WTC11 (cell line): ENCODE measurements at regions not wholly inside any gene's neighbourhood (a gene's known extent, or its start where the extent isn't known, plus 50 kb on each side); places are given as distances from the start of the nearest gene placed in this dataset.

Source experiments
- ATAC-seq: fragments of 200-7000 bp; cut with Tn5 transposase; 2 replicates; pipeline ENCODE4 v1.10.0; 2021; ENCODE audit warnings: mild to moderate bottlenecking, moderate library complexity
- CTCF ChIA-PET: fragments of 300-600 bp; sonication (Branson Sonifier 250); formaldehyde crosslinking; loops from one replicate; lab custom pipeline; 2021; ENCODE audit warnings: antibody characterized with exemption; lab: Charles Lee
- POLR2A ChIA-PET: fragments of 350-600 bp; sonication (Branson Sonifier 250); formaldehyde crosslinking; loops from one replicate; lab custom pipeline; 2021; ENCODE audit warnings: antibody characterized with exemption; lab: Charles Lee
- DNase-seq: peaks from one replicate; pipeline ENCODE4 v3.0.0; 2021; ENCODE audit warnings: low spot score
- H3K27ac Mint-ChIP-seq: 2 replicates; pipeline ENCODE4 v1.8.0; 2021; ENCODE audit warnings: mixed read lengths
- H3K27me3 Mint-ChIP-seq: 2 replicates; pipeline ENCODE4 v1.8.0; 2021; ENCODE audit warnings: low read depth, mild to moderate bottlenecking, moderate library complexity, mixed read lengths
- H3K36me3 Mint-ChIP-seq: 2 replicates; pipeline ENCODE4 v1.8.0; 2021; ENCODE audit warnings: mixed read lengths
- H3K4me1 Mint-ChIP-seq: 2 replicates; pipeline ENCODE4 v1.8.0; 2022; ENCODE audit warnings: mixed read lengths
- H3K4me3 Mint-ChIP-seq: 2 replicates; pipeline ENCODE4 v1.8.0; 2021; ENCODE audit warnings: mild to moderate bottlenecking, moderate library complexity, mixed read lengths
- H3K9me3 Mint-ChIP-seq: 2 replicates; pipeline ENCODE4 v1.8.0; 2021; ENCODE audit warnings: mixed read lengths
- EMX1 ChIP-seq: fragments of 250-450 bp; sonication (Bioruptor Pico); IDR thresholded peaks from 2 replicates; pipeline ENCODE4 v1.8.0; 2021; ENCODE audit warnings: mild to moderate bottlenecking
- FOXJ3 ChIP-seq: sonication (generic); formaldehyde crosslinking; IDR thresholded peaks from 2 replicates; pipeline ENCODE4 v1.9.0; 2021; ENCODE audit warnings: missing genetic modification reagents, mild to moderate bottlenecking, borderline replicate concordance
- FOXK1 ChIP-seq: sonication (generic); formaldehyde crosslinking; IDR thresholded peaks from 2 replicates; pipeline ENCODE4 v1.8.0; 2022; ENCODE audit warnings: mild to moderate bottlenecking, moderate library complexity, missing genetic modification reagents
- GABPB1 ChIP-seq: sonication (generic); formaldehyde crosslinking; IDR thresholded peaks from 2 replicates; pipeline ENCODE4 v1.8.1; 2023; ENCODE audit warnings: mild to moderate bottlenecking, missing genetic modification reagents
- JAZF1 ChIP-seq: fragments of 250-450 bp; sonication (Bioruptor Pico); IDR thresholded peaks from 2 replicates; pipeline ENCODE4 v1.9.0; 2021; ENCODE audit warnings: moderate library complexity, mild to moderate bottlenecking, inconsistent platforms
- MXD4 ChIP-seq: fragments of 250-450 bp; sonication (Bioruptor Pico); IDR thresholded peaks from 2 replicates; pipeline ENCODE4 v1.8.0; 2021; ENCODE audit warnings: mild to moderate bottlenecking, moderate library complexity, borderline replicate concordance
- NFYB ChIP-seq: sonication (generic); formaldehyde crosslinking; conservative IDR thresholded peaks from 2 replicates; pipeline ENCODE4 v1.8.0; 2022; ENCODE audit warnings: low read depth, missing genetic modification reagents
- RELA ChIP-seq: sonication (generic); formaldehyde crosslinking; IDR thresholded peaks from 2 replicates; pipeline ENCODE4 v1.8.1; 2022; ENCODE audit warnings: missing genetic modification reagents, mild to moderate bottlenecking, borderline replicate concordance
- ZBTB21 ChIP-seq: sonication (generic); formaldehyde crosslinking; IDR thresholded peaks from 2 replicates; pipeline ENCODE4 v1.8.1; 2023; ENCODE audit warnings: mild to moderate bottlenecking, missing genetic modification reagents, borderline replicate concordance
- ZNF423 ChIP-seq: fragments of 250-450 bp; sonication (Bioruptor Pico); IDR thresholded peaks from 2 replicates; pipeline ENCODE4 v2.1.2; 2022; ENCODE audit warnings: mild to moderate bottlenecking, moderate library complexity
- TF ChIP-seq, protein P1 (sequence below): sonication (generic); formaldehyde crosslinking; IDR thresholded peaks from 2 replicates; pipeline ENCODE4 v1.8.1; 2022; ENCODE audit warnings: missing genetic modification reagents, borderline replicate concordance
- TF ChIP-seq, protein P2 (sequence below): sonication (generic); formaldehyde crosslinking; IDR thresholded peaks from 2 replicates; pipeline ENCODE4 v1.8.1; 2022; ENCODE audit warnings: low read depth, missing genetic modification reagents, borderline replicate concordance
- TF ChIP-seq, protein P3 (sequence below): sonication (generic); formaldehyde crosslinking; IDR thresholded peaks from 2 replicates; pipeline ENCODE4 v1.8.0; 2023; ENCODE audit warnings: mild to moderate bottlenecking, missing genetic modification reagents
- TF ChIP-seq, protein P4 (sequence below): sonication (generic); formaldehyde crosslinking; IDR thresholded peaks from 2 replicates; pipeline ENCODE4 v1.8.1; 2023; ENCODE audit warnings: mild to moderate bottlenecking, missing genetic modification reagents
- TF ChIP-seq, protein P5 (sequence below): sonication (generic); formaldehyde crosslinking; conservative IDR thresholded peaks from 2 replicates; pipeline ENCODE4 v1.8.1; 2022; ENCODE audit warnings: mild to moderate bottlenecking, missing genetic modification reagents
- TF ChIP-seq, protein P6 (sequence below): sonication (generic); formaldehyde crosslinking; IDR thresholded peaks from 2 replicates; pipeline ENCODE4 v1.8.1; 2023; ENCODE audit warnings: mild to moderate bottlenecking, missing genetic modification reagents
- TF ChIP-seq, protein P7 (sequence below): fragments of 250-450 bp; sonication (Bioruptor Pico); IDR thresholded peaks from 2 replicates; pipeline ENCODE4 v1.9.0; 2021; ENCODE audit warnings: mild to moderate bottlenecking
- TF ChIP-seq, protein P8 (sequence below): sonication (generic); formaldehyde crosslinking; IDR thresholded peaks from 2 replicates; pipeline ENCODE4 v1.8.1; 2022; ENCODE audit warnings: low read depth, mild to moderate bottlenecking, moderate library complexity, missing genetic modification reagents, borderline replicate concordance

DNA sequence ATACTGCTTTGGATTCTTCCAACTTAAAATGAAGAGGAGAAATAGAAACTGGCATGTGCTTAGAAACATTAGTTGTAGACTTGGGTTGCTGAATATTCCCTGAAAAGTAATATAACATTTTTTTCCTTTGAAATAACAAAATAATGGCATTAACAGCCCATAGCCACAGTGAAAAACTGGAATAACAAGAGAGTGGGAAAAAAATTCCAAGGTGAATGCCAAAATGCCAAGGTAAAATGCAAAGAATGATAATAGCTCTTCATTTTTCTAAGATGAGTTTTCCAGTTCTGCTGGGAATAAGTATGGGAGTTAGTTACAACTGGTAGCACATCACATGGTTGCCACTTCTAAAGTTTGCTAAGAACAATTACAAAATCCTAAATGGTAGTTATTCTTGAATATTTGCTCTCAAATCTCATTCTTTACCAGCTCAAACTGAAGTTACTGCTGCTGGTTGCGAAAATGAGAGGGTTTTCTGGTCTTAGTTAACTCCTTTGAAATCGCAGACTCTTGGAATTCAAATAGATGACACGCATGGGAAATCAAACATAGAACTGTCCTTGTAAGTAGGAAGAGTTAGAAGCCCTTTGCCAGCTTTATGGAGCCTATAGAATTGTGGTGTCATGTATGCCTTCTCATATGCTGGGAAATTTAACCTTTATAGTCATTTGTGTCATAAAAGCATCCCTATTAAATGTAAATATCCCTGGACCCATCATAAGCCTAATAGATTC lies 165.0 kb upstream of the DCN start:
- Mint-ChIP-seq H3K27ac (no peak overlapping the region), H3K27me3 (no peaks in the 10 kb centered on the region), H3K4me3 (no peak overlapping the region), H3K9me3 (peaks cover 14% of the 10 kb centered on the region), H3K4me1 (no peaks in the 10 kb centered on the region), H3K36me3 (peaks cover 5% of the 10 kb centered on the region)
- no peak for DNase-seq
- CTCF ChIA-PET, result no interaction called here
- POLR2A ChIA-PET, result no interaction called here
- TF ChIP-seq, protein P1, sequence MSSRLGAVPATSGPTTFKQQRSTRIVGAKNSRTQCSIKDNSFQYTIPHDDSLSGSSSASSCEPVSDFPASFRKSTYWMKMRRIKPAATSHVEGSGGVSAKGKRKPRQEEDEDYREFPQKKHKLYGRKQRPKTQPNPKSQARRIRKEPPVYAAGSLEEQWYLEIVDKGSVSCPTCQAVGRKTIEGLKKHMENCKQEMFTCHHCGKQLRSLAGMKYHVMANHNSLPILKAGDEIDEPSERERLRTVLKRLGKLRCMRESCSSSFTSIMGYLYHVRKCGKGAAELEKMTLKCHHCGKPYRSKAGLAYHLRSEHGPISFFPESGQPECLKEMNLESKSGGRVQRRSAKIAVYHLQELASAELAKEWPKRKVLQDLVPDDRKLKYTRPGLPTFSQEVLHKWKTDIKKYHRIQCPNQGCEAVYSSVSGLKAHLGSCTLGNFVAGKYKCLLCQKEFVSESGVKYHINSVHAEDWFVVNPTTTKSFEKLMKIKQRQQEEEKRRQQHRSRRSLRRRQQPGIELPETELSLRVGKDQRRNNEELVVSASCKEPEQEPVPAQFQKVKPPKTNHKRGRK, result no peak
- no peak for TF ChIP-seq MXD4 (CRISPR knock-in tag)
- TF ChIP-seq, protein P2, sequence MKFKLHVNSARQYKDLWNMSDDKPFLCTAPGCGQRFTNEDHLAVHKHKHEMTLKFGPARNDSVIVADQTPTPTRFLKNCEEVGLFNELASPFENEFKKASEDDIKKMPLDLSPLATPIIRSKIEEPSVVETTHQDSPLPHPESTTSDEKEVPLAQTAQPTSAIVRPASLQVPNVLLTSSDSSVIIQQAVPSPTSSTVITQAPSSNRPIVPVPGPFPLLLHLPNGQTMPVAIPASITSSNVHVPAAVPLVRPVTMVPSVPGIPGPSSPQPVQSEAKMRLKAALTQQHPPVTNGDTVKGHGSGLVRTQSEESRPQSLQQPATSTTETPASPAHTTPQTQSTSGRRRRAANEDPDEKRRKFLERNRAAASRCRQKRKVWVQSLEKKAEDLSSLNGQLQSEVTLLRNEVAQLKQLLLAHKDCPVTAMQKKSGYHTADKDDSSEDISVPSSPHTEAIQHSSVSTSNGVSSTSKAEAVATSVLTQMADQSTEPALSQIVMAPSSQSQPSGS (CRISPR knock-in tag), result no peak
- TF ChIP-seq, protein P3, sequence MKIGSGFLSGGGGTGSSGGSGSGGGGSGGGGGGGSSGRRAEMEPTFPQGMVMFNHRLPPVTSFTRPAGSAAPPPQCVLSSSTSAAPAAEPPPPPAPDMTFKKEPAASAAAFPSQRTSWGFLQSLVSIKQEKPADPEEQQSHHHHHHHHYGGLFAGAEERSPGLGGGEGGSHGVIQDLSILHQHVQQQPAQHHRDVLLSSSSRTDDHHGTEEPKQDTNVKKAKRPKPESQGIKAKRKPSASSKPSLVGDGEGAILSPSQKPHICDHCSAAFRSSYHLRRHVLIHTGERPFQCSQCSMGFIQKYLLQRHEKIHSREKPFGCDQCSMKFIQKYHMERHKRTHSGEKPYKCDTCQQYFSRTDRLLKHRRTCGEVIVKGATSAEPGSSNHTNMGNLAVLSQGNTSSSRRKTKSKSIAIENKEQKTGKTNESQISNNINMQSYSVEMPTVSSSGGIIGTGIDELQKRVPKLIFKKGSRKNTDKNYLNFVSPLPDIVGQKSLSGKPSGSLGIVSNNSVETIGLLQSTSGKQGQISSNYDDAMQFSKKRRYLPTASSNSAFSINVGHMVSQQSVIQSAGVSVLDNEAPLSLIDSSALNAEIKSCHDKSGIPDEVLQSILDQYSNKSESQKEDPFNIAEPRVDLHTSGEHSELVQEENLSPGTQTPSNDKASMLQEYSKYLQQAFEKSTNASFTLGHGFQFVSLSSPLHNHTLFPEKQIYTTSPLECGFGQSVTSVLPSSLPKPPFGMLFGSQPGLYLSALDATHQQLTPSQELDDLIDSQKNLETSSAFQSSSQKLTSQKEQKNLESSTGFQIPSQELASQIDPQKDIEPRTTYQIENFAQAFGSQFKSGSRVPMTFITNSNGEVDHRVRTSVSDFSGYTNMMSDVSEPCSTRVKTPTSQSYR (CRISPR knock-in tag), result no peak
- no peak for TF ChIP-seq JAZF1 (CRISPR knock-in tag)
- TF ChIP-seq, protein P4, sequence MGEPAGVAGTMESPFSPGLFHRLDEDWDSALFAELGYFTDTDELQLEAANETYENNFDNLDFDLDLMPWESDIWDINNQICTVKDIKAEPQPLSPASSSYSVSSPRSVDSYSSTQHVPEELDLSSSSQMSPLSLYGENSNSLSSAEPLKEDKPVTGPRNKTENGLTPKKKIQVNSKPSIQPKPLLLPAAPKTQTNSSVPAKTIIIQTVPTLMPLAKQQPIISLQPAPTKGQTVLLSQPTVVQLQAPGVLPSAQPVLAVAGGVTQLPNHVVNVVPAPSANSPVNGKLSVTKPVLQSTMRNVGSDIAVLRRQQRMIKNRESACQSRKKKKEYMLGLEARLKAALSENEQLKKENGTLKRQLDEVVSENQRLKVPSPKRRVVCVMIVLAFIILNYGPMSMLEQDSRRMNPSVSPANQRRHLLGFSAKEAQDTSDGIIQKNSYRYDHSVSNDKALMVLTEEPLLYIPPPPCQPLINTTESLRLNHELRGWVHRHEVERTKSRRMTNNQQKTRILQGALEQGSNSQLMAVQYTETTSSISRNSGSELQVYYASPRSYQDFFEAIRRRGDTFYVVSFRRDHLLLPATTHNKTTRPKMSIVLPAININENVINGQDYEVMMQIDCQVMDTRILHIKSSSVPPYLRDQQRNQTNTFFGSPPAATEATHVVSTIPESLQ (CRISPR knock-in tag), result no peak
- TF ChIP-seq, protein P5, sequence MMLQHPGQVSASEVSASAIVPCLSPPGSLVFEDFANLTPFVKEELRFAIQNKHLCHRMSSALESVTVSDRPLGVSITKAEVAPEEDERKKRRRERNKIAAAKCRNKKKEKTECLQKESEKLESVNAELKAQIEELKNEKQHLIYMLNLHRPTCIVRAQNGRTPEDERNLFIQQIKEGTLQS, result no peak
- TF ChIP-seq, protein P6, sequence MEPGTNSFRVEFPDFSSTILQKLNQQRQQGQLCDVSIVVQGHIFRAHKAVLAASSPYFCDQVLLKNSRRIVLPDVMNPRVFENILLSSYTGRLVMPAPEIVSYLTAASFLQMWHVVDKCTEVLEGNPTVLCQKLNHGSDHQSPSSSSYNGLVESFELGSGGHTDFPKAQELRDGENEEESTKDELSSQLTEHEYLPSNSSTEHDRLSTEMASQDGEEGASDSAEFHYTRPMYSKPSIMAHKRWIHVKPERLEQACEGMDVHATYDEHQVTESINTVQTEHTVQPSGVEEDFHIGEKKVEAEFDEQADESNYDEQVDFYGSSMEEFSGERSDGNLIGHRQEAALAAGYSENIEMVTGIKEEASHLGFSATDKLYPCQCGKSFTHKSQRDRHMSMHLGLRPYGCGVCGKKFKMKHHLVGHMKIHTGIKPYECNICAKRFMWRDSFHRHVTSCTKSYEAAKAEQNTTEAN (CRISPR knock-in tag), result no peak
- no peak for TF ChIP-seq EMX1 (CRISPR knock-in tag)
- TF ChIP-seq FOXK1 (CRISPR knock-in tag), result no peak
- ATAC-seq, result no peak

DNA sequence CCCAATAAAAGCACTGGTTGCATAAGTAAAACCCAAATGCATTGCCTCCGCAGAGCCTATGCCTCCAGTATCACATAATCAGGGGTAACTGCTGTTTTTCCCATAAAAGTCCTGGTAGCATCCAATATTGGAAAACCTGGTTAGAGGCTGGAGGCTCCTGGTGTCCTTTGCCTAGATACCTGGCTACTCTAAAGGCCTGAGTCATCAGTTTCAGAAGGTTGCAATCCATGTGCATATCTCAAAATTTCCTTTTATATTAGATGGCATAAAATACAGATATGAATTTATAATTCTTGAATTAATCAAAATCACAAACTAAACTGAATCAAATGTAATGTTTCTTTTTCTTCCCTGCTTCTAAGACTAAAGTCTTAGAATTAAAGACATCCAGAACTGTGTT lies 164.2 kb upstream of the DCN start:
- H3K27ac Mint-ChIP-seq, result no peak overlapping the region
- CTCF ChIA-PET, result no interaction called here
- POLR2A ChIA-PET, result no interaction called here
- peaks cover 11% of the 10 kb centered on the region for H3K9me3 Mint-ChIP-seq
- TF ChIP-seq NFYB (CRISPR knock-in tag), result no peak
- no peak for TF ChIP-seq ZBTB21 (CRISPR knock-in tag)
- TF ChIP-seq ZNF423, result no peak
- TF ChIP-seq, protein P7, sequence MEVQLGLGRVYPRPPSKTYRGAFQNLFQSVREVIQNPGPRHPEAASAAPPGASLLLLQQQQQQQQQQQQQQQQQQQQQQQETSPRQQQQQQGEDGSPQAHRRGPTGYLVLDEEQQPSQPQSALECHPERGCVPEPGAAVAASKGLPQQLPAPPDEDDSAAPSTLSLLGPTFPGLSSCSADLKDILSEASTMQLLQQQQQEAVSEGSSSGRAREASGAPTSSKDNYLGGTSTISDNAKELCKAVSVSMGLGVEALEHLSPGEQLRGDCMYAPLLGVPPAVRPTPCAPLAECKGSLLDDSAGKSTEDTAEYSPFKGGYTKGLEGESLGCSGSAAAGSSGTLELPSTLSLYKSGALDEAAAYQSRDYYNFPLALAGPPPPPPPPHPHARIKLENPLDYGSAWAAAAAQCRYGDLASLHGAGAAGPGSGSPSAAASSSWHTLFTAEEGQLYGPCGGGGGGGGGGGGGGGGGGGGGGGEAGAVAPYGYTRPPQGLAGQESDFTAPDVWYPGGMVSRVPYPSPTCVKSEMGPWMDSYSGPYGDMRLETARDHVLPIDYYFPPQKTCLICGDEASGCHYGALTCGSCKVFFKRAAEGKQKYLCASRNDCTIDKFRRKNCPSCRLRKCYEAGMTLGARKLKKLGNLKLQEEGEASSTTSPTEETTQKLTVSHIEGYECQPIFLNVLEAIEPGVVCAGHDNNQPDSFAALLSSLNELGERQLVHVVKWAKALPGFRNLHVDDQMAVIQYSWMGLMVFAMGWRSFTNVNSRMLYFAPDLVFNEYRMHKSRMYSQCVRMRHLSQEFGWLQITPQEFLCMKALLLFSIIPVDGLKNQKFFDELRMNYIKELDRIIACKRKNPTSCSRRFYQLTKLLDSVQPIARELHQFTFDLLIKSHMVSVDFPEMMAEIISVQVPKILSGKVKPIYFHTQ (CRISPR knock-in tag), result no peak
- TF ChIP-seq RELA (CRISPR knock-in tag), result no peak
- TF ChIP-seq, protein P5, result no peak
- TF ChIP-seq FOXJ3 (CRISPR knock-in tag), result no peak
- TF ChIP-seq, protein P8, sequence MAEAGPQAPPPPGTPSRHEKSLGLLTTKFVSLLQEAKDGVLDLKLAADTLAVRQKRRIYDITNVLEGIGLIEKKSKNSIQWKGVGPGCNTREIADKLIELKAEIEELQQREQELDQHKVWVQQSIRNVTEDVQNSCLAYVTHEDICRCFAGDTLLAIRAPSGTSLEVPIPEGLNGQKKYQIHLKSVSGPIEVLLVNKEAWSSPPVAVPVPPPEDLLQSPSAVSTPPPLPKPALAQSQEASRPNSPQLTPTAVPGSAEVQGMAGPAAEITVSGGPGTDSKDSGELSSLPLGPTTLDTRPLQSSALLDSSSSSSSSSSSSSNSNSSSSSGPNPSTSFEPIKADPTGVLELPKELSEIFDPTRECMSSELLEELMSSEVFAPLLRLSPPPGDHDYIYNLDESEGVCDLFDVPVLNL (CRISPR knock-in tag), result no peak
- no peak for TF ChIP-seq GABPB1 (CRISPR knock-in tag)
- no peak for DNase-seq
- no peak for ATAC-seq
- no peak overlapping the region for H3K4me3 Mint-ChIP-seq
- no peaks in the 10 kb centered on the region for H3K4me1 Mint-ChIP-seq
- H3K27me3 Mint-ChIP-seq, result no peaks in the 10 kb centered on the region
- peaks cover 3% of the 10 kb centered on the region for H3K36me3 Mint-ChIP-seq
